Tibial nerve (tissue), 3 donors: ENCODE measurements at regions not wholly inside any gene's neighbourhood (a gene's known extent, or its start where the extent isn't known, plus 50 kb on each side); places are given as distances from the start of the nearest gene placed in this dataset.

ENCODE experiments used
- POLR2A ChIP-seq, 2 donors: fragments of 450-650 bp; IDR thresholded peaks; one replicate each; pipeline ENCODE4 v1.6.1; 2017; ENCODE audit warnings: antibody characterized with exemption in 2 of 2, mild to moderate bottlenecking in 2 of 2, moderate library complexity in 2 of 2
- TF ChIP-seq, protein P1 (sequence below), 5 experiments: fragments of 200-600 bp in 3 of 5; fragments of 450-650 bp in 2 of 5; sonication (generic) in 3 of 5; IDR thresholded peaks; one replicate each; pipeline ENCODE4 v1.5.1; 2016 to 2019; ENCODE audit warnings: antibody characterized with exemption in 5 of 5, mild to moderate bottlenecking in 3 of 5, moderate library complexity in 2 of 5

DNA sequence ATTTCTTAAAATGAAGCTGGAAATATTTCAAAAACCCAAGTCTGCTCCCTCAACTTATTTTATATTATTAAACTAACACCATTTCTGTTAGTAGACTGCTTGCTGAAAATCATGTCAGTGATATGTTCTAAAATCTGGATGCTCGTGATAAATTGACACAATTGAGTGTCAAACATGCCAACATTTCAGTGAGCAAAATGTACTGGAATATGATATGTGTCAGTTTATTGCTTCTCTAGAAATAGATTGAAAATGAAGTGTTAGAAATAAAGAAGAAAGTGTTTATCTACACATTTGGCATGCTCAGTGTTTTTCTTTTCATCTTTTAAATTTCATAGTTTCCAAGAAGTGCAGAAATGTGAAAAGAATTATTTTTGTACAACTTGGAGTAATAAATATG is 624.6 kb downstream of the SI start:
- TF ChIP-seq, protein P1, sequence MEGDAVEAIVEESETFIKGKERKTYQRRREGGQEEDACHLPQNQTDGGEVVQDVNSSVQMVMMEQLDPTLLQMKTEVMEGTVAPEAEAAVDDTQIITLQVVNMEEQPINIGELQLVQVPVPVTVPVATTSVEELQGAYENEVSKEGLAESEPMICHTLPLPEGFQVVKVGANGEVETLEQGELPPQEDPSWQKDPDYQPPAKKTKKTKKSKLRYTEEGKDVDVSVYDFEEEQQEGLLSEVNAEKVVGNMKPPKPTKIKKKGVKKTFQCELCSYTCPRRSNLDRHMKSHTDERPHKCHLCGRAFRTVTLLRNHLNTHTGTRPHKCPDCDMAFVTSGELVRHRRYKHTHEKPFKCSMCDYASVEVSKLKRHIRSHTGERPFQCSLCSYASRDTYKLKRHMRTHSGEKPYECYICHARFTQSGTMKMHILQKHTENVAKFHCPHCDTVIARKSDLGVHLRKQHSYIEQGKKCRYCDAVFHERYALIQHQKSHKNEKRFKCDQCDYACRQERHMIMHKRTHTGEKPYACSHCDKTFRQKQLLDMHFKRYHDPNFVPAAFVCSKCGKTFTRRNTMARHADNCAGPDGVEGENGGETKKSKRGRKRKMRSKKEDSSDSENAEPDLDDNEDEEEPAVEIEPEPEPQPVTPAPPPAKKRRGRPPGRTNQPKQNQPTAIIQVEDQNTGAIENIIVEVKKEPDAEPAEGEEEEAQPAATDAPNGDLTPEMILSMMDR (IDR thresholded peaks at IDR 0.05) = no peak
- no peak for TF ChIP-seq POLR2A (IDR thresholded peaks at IDR 0.05)
